Glomerular visceral epithelial cell (primary cell): ENCODE measurements at regions not wholly inside any gene's neighbourhood (a gene's known extent, or its start where the extent isn't known, plus 50 kb on each side); places are given as distances from the start of the nearest gene placed in this dataset.
"Not testable (repeated sequence)": the region's sequence is repeated elsewhere in the genome, so short reads cannot be mapped to it uniquely, and the experiment has no call there.

Source experiments
- DNase-seq: peaks from one replicate; pipeline ENCODE4 v3.0.0-alpha.2; 2016; ENCODE audit errors: extremely low spot score

- no peak for DNase-seq
These were observed 96.7 kb upstream of the COPS8 start for GRCh38 chr2:236988690-236989624.

- no peak for DNase-seq
These were observed 95.1 kb upstream of the COPS8 start for GRCh38 chr2:236990552-236990951.

GRCh38 chr2:236991874-236992273, 93.8 kb upstream of the COPS8 start:
- DNase-seq = no peak

GRCh38 chr2:236993286-236993685, 92.4 kb upstream of the COPS8 start:
- peak; percentile 6 for DNase-seq

DNA sequence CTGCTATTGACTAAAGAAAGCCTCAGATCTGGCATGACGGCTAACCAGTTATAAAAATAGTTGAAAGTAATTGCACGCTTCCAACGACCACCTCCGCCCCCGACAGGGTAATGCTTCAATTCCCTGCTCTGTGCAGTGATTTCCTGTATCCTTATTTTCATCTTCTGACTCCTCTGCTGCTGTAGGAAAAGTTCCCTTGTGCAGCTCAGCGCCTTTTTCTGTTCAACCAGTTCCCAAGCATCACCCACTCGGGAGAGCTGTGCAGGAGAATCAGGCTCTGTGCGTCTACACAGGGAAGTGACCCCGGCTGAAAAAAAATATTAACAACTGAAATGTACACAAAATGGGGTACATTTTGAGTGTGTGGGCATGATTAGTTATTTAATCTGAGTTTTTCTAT, 91.3 kb upstream of the COPS8 start:
- no peak for DNase-seq

DNA sequence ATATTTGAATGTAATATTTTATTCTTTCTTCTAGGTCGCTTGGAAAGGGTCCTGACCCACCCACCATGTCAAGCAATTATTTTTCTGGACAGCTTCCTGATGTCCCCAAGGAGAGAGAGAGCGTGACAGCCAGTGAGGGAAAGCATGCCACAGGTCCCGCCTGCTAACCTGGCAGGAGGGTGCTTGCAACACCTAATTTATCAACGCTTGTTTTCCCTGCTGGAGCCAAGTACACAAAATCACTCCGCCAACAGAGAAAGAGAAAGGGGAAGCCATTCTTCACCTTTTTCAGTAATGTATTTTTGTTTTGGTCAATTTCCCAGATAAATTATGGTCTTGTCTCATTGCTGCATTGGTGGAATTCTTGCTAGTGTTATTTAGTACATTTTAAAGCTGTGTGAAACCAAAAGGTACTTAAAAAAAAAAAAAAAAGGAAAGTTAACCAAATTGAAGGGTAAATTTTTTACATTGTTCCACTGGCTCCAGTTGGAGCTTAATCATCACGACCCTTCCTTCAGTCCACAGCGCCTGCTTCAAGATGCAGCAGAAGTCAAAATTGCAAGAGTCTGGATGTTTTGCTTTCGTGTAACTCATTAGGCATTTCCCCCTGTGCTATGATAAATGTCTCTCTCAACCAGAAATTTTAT, 88.5 kb upstream of the COPS8 start:
- no peak for DNase-seq

GRCh38 chr2:236998236-236998635, 87.5 kb upstream of the COPS8 start:
- DNase-seq = no peak

DNA sequence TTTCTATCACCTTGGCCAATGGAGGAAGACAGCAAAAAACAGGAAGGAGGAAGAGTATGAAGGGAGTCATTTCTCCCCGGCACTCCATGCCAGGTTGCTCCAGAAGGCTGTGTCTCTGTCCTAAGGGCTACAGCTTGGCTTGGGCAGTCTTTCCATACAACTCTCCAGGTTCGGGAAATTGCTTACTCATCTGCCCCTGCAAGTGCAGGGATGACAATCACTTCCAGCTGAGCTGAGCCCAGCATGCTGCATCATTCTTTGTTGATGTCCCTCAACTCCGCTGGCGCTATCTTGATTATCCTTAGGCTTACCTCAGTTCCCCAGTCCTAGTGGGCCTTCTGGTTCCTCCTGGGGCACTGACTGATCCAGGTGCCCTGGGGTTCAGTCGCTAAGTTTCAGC, 86.9 kb upstream of the COPS8 start:
- no peak for DNase-seq

GRCh38 chr2:237000481-237000880, 85.2 kb upstream of the COPS8 start:
- DNase-seq = no peak

DNA sequence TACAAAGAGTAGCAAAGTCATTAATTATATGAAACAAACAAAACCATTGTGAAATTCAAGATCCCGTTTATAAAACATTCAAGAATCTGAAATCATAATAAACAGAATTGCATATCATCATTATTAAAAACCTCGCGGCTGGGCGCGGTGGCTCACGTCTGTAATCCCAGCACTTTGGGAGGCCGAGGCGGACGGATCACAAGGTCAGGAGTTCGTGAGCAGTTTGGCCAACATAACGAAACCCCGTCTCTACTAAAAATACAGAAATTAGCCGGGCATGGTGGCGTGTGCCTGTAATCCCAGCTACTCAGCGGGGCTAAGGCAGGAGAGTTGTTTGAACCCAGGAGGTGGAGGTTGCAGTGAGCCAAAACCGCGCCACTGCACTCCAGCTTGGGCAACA, 80.3 kb upstream of the COPS8 start:
- not testable (repeated sequence) for DNase-seq

GRCh38 chr2:237011206-237011795, 74.4 kb upstream of the COPS8 start:
- DNase-seq = no peak

DNA sequence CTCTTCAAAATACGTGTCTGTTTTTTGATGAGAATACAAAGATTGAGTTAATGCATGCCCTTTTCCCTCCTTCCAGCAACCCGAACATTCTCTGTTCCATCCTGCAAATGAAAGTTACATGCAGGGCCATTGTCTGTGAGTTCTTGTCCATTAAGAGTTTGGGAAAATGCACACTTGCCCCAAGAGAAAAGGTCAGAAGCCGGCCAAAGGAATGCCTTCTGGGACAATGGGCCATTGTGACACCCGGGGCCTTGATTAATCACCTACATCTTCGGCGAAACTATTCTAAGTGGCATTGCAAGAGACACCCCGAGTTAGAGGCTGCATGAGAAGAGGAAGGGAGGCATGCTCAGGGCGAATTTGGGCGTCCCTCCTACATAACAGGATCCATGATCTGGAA, 73.7 kb upstream of the COPS8 start:
- no peak for DNase-seq

GRCh38 chr2:237012577-237013267, 73.0 kb upstream of the COPS8 start:
- no peak for DNase-seq

DNA sequence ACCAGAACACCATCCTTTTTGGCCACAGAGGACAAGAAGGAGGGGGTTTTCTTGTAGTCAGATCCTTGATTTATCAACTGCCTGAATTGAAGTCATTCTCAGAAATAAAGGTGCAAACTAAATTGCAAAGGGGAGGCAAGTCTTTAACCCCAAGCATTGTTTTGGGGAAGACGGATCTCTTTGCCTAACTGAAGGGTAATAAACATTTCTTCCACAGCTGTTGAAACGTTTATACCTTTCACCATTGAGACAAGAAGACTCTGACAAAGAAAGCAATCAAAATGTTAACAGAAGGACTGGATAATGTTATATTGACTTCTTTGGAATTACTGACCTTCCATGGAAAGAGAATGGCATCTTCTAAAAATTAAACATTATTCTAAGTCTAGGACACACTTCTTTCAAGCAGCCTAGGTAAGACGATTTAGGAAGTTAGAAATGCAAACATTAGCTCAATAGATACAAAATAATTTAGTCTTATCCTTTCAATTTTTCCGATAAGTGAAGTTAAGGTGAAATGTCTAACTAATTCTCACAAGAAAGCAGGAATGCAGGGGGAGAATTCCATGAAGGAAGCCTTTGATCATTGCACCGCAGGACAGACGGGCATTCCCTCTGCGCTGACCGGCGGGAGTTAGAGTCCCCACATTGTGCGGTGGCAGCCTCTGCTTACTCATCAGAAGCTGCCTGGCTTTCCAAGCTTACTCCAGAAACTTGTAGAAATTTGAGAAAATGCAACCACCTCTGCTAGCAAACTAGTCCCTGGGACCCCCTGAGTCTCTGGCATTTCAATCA, 69.4 kb upstream of the COPS8 start:
- DNase-seq = no peak

DNA sequence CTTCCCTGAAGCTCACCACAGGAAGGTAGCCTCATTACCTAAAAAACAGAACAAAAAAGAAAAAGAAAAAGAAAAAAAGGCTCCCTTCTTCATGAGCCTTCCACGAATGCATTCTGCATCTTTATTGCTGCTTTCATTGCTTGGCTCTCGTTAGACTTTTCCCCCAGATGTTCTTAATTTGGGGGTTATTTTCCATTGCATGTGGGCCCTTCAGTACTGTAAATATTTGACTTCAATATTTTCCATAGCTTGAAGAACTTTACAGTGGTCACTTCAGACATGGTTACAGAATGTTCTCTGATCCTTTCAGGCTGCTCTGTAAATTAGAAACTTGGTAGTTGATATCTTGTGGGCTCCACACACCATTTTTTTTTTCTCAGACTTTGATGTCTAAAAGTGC, 65.6 kb upstream of the COPS8 start:
- DNase-seq = no peak

GRCh38 chr2:237022533-237022932, 63.2 kb upstream of the COPS8 start:
- no peak for DNase-seq

DNA sequence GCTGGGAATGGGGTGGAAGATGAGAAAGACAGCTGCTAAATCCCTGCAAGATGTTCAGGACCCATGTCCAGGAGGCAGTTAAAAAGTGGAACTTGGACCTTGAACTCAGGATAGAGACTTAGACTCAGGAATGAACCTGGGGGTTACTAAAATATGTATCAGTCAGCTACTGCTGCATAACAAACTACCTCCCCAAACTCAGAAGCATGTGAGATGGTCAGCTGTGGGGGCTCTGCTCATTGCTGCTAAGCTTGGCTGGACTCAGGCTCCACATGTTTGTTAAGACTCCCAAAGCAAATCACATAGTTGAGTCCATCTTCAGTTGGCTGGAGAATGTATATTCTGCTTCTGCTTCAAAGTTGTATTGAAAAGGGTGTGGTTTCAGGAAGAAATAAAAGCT, 61.4 kb upstream of the COPS8 start:
- no peak for DNase-seq

DNA sequence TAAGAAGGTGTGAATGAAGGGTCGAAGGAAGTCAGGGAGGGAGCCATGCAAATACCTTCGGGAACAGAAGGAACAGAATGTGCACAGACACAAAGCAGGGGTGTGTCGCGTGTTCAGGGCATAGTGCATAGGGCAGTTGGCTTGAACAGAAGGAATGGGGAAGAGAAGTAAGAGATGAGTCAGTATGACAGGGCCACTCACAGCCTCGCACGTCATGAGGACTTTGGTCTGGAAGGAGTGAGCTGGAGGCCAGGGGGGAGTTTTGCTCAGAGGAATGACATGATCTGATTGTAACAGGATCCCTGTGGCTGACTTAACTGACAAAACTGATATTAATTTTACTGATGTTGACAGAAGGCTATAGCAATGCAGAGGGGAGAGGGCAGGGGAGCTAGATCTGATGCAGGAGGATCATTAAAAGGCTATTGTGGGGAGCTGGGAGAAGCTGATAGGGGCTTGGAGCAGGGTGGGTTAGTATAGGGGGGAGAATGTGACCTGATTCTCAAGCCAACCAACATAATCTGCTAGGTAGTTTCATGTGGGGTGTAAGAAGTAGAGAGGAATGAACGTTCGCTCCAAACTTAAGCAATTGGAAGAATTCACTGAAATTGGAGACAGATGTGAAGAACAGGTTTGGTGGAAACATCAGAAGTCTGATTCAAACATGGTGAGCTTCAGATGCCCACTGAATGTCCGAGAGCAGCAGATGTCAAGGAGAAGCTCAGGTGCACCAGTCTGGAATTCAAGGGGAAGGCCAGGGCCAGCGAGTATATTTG, 60.4 kb upstream of the COPS8 start:
- DNase-seq = peak; percentile 86

DNA sequence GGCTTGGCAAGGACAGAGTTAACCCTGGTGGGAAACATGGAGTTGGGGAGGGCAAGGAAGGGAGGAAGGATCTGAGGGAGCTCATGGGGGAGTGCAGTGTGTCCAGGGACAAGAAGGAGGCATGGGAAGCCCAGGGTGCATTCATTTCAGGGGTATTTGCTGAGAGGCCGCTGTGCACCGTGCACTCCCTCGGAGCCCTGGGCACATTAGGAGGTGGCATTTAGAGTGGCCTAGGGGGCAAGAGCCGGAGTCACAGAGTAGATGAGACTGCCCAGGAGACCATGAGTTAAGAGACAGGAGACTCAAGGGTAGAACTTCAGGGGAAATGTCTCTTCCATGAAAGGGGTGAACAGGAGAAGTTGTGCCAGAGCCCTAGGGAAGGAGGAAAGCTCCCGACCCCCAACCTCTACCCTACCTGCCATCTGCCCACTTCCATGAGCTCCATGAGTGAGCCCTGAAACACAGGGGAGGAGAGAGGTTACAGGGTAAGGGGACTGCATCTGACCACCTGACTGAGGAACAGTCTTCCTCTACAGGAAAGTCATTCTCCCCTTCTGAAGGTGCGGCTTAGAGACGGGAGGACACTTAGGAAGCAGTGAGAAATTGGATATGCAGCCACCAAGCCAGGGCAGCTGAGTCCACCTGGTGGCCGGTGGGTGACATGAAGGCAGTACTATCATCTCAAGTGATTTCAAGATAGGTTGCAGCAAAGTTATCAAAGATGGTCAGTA, 58.5 kb upstream of the COPS8 start:
- peak; percentile 82 for DNase-seq

DNA sequence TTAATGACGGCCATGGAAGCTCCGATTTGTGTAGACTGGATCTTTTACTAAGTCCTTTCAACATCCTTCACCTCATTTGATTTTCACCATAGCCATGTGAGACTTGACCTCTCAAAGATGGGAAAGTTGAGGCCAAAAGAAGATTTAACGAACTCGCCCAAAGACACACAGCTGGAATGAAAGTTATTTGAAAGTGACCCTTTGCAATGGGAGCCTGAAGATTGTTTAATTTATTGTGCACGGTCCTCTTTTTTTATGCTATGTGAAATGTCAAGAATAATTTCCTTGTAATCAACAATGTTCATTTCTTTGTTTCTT, 58.0 kb upstream of the COPS8 start:
- DNase-seq = no peak
